AG09319 (cell line): ENCODE measurements at regions not wholly inside any gene's neighbourhood (a gene's known extent, or its start where the extent isn't known, plus 50 kb on each side); places are given as distances from the start of the nearest gene placed in this dataset.

Source experiments
- DNase-seq: peaks from one replicate; pipeline ENCODE4 v3.0.0-alpha.2; 2010; ENCODE audit warnings: low read depth; ENCODE audit errors: extremely low read depth
- CTCF ChIP-seq: IDR thresholded peaks from 2 replicates; pipeline ENCODE4 v1.5.1; 2011; ENCODE audit warnings: low read depth, mild to moderate bottlenecking, inconsistent platforms, low read length, moderate library complexity

GRCh38 chr6:91877994-91878393, 1291.1 kb upstream of the MAP3K7 start:
- TF ChIP-seq CTCF, result no peak
- no peak for DNase-seq

GRCh38 chr6:91874971-91875370, 1288.1 kb upstream of the MAP3K7 start:
- DNase-seq, result no peak
- TF ChIP-seq CTCF, result no peak

GRCh38 chr6:91868539-91869202, 1281.8 kb upstream of the MAP3K7 start:
- DNase-seq, result no peak
- no peak for TF ChIP-seq CTCF

- no peak for DNase-seq
- TF ChIP-seq CTCF, result no peak
Observed at GRCh38 chr6:91865889-91866288, 1279.0 kb upstream of the MAP3K7 start.

GRCh38 chr6:91864911-91865310, 1278.0 kb upstream of the MAP3K7 start:
- no peak for TF ChIP-seq CTCF
- DNase-seq, result no peak

- DNase-seq, result no peak
- TF ChIP-seq CTCF, result no peak
Observed at GRCh38 chr6:91860541-91861335, 1273.9 kb upstream of the MAP3K7 start.

- TF ChIP-seq CTCF, result no peak
Observed at GRCh38 chr6:91852252-91852651, 1265.4 kb upstream of the MAP3K7 start.

More at GRCh38 chr6:91852252-91852651, 1265.4 kb upstream of the MAP3K7 start:
- no peak for DNase-seq
